Liver (tissue), 7 donors: ENCODE measurements at regions not wholly inside any gene's neighbourhood (a gene's known extent, or its start where the extent isn't known, plus 50 kb on each side); places are given as distances from the start of the nearest gene placed in this dataset.

Experiments used
- DNase-seq: peaks from one replicate; pipeline ENCODE4 v3.0.0-alpha.2; 2017; ENCODE audit warnings: low spot score
- H3K27ac ChIP-seq, 2 donors: one replicate each; pipeline ENCODE4 v1.7.0; 2013; ENCODE audit warnings: inconsistent platforms in 2 of 2, low read length in 2 of 2, control low read depth in 1 of 2, low read depth in 1 of 2, mild to moderate bottlenecking in 1 of 2
- H3K27me3 ChIP-seq, 4 donors: one replicate each; pipeline versions ENCODE4 v1.6.1 to v1.7.0; 2013; ENCODE audit warnings: low read length in 3 of 4, inconsistent platforms in 1 of 4, mild to moderate bottlenecking in 1 of 4, moderate library complexity in 1 of 4; ENCODE audit not compliant: control insufficient read depth in 4 of 4, insufficient read depth in 4 of 4
- H3K36me3 ChIP-seq, 4 donors: one replicate each; pipeline versions ENCODE4 v1.6.1 to v1.7.0; 2013; ENCODE audit warnings: low read length in 3 of 4, mild to moderate bottlenecking in 3 of 4, low read depth in 1 of 4, moderate library complexity in 1 of 4; ENCODE audit not compliant: control insufficient read depth in 4 of 4, insufficient read depth in 3 of 4
- H3K4me1 ChIP-seq, 4 donors: one replicate each; pipeline versions ENCODE4 v1.6.1 to v1.7.0; 2013; ENCODE audit warnings: low read length in 3 of 4, mild to moderate bottlenecking in 3 of 4, moderate library complexity in 1 of 4; ENCODE audit not compliant: control insufficient read depth in 4 of 4, insufficient read depth in 4 of 4
- H3K4me3 ChIP-seq, 3 donors: one replicate each; pipeline versions ENCODE4 v1.6.1 to v1.7.0; 2013; ENCODE audit warnings: low read length in 3 of 3, control low read depth in 1 of 3, low read depth in 1 of 3, mild to moderate bottlenecking in 1 of 3
- H3K9ac ChIP-seq, 2 donors: one replicate each; pipeline ENCODE4 v1.7.0; 2013; ENCODE audit warnings: low read length in 2 of 2, mild to moderate bottlenecking in 2 of 2, moderate library complexity in 2 of 2, control low read depth in 1 of 2, low read depth in 1 of 2
- H3K9me3 ChIP-seq, 4 donors: one replicate each; pipeline versions ENCODE4 v1.6.1 to v1.7.0; 2013; ENCODE audit warnings: low read length in 3 of 4; ENCODE audit not compliant: control insufficient read depth in 4 of 4
- EGR1 ChIP-seq, 2 donors: IDR thresholded peaks; 2 replicates each; pipeline ENCODE4 v1.6.1; 2016 to 2018; ENCODE audit warnings: antibody characterized with exemption in 2 of 2, low read depth in 2 of 2
- FOXA1 ChIP-seq: IDR thresholded peaks from 2 replicates; pipeline ENCODE4 v1.6.1; 2016; ENCODE audit warnings: antibody characterized with exemption
- GABPA ChIP-seq, 2 donors: IDR thresholded peaks in 1 of 2; conservative IDR thresholded peaks in 1 of 2; 2 replicates each; pipeline ENCODE4 v1.6.1; 2016; ENCODE audit warnings: antibody characterized with exemption in 2 of 2, mild to moderate bottlenecking in 1 of 2, moderate library complexity in 1 of 2
- HNF4A ChIP-seq, 2 donors: conservative IDR thresholded peaks; 2 replicates each; pipeline ENCODE4 v1.6.1; 2016; ENCODE audit warnings: antibody characterized with exemption in 2 of 2, mild to moderate bottlenecking in 2 of 2
- HNF4G ChIP-seq: IDR thresholded peaks from 2 replicates; pipeline ENCODE4 v1.6.1; 2016; ENCODE audit warnings: antibody characterized with exemption
- JUND ChIP-seq, 2 donors: IDR thresholded peaks; 2 replicates each; pipeline ENCODE4 v1.6.1; 2016; ENCODE audit warnings: antibody characterized with exemption in 2 of 2
- MAX ChIP-seq: IDR thresholded peaks from 2 replicates; pipeline ENCODE4 v1.6.1; 2016; ENCODE audit warnings: antibody characterized with exemption
- NR2F2 ChIP-seq: IDR thresholded peaks from 2 replicates; pipeline ENCODE4 v1.6.1; 2016; ENCODE audit warnings: antibody characterized with exemption
- RAD21 ChIP-seq, 2 donors: IDR thresholded peaks; 2 replicates each; pipeline ENCODE4 v1.6.1; 2016; ENCODE audit warnings: antibody characterized with exemption in 2 of 2, mild to moderate bottlenecking in 2 of 2
- REST ChIP-seq: IDR thresholded peaks from 2 replicates; pipeline ENCODE4 v1.6.1; 2016; ENCODE audit warnings: antibody characterized with exemption, mild to moderate bottlenecking
- RXRA ChIP-seq, 2 donors: IDR thresholded peaks; 2 replicates each; pipeline ENCODE4 v1.6.1; 2017 to 2018; ENCODE audit warnings: antibody characterized with exemption in 2 of 2, mild to moderate bottlenecking in 1 of 2
- SP1 ChIP-seq: IDR thresholded peaks from 2 replicates; pipeline ENCODE4 v1.6.1; 2018; ENCODE audit warnings: antibody characterized with exemption, mild to moderate bottlenecking
- TAF1 ChIP-seq: conservative IDR thresholded peaks from 2 replicates; pipeline ENCODE4 v1.6.1; 2016; ENCODE audit warnings: antibody characterized with exemption, mild to moderate bottlenecking
- ZBTB33 ChIP-seq: IDR thresholded peaks from 2 replicates; pipeline ENCODE4 v1.6.1; 2016; ENCODE audit warnings: antibody characterized with exemption
- WGBS: extraction: QIAGEN DNeasy Blood & Tissue Kit; methylation state at CpG from one replicate; pipeline ENCODE4 v1.1.7; 2013; 5-methylcytosine and 5-hydroxymethylcytosine counted together
- donor health status: healthy.
- donor health status: healthy.
- donor health status: healthy.
- donor health status: healthy.

- no peak for TF ChIP-seq REST
Measured at GRCh38 chr3:68667346-68667745, 265.0 kb downstream of the TAFA4 start (continued).

GRCh38 chr3:68666429-68667136, 265.8 kb downstream of the TAFA4 start:
- TF ChIP-seq REST (no peak), JUND (IDR thresholded peaks at IDR 0.05) (no peak), EGR1 (IDR thresholded peaks at IDR 0.05; ENCODE audit: low read depth in 2 of 2) (no peak), TAF1 (no peak), GABPA (IDR thresholded peaks at IDR 0.05 in 1 of 2, conservative IDR thresholded peaks at IDR 0.05 in 1 of 2) (no peak), HNF4A (conservative IDR thresholded peaks at IDR 0.05) (no peak), RAD21 (IDR thresholded peaks at IDR 0.05) (no peak), HNF4G (no peak), SP1 (no peak), NR2F2 (no peak), FOXA1 (no peak), ZBTB33 (no peak), MAX (no peak), RXRA (IDR thresholded peaks at IDR 0.05) (no peak)
- Histone ChIP-seq H3K27ac (no peak overlapping the region), H3K4me1 (no peaks in the 10 kb centered on the region), H3K36me3 (no peaks in the 10 kb centered on the region), H3K27me3 (no peaks in the 10 kb centered on the region), H3K9ac (no peak overlapping the region), H3K4me3 (no peak overlapping the region), H3K9me3 (no peaks in the 10 kb centered on the region)
- DNase-seq: no peak
- WGBS: 84% methylated on average over 4 of the region's 4 CpGs
